Trophoblast cell (in vitro differentiated cells and primary cell): ENCODE measurements at regions not wholly inside any gene's neighbourhood (a gene's known extent, or its start where the extent isn't known, plus 50 kb on each side); places are given as distances from the start of the nearest gene placed in this dataset.

Experiments used
- DNase-seq, 2 donors: peaks; one replicate each; pipeline ENCODE4 v3.0.0-alpha.2; 2016
- H2AFZ ChIP-seq: 2 replicates; pipeline ENCODE4 v1.6.1; 2013; ENCODE audit warnings: low read length, moderate library complexity, mild to moderate bottlenecking; ENCODE audit not compliant: insufficient read depth, poor library complexity
- H2AK5ac ChIP-seq: 2 replicates; pipeline ENCODE4 v1.6.1; 2013; ENCODE audit warnings: mild to moderate bottlenecking, low read length
- H2BK120ac ChIP-seq: 2 replicates; pipeline ENCODE4 v1.6.1; 2013; ENCODE audit warnings: low read length, mild to moderate bottlenecking, moderate library complexity; ENCODE audit not compliant: insufficient read depth, poor library complexity
- H2BK12ac ChIP-seq: 2 replicates; pipeline ENCODE4 v1.6.1; 2013; ENCODE audit warnings: mild to moderate bottlenecking, low read length, moderate library complexity
- H2BK5ac ChIP-seq: 2 replicates; pipeline ENCODE4 v1.6.1; 2013; ENCODE audit warnings: low read length, low read depth, moderate library complexity, mild to moderate bottlenecking; ENCODE audit not compliant: poor library complexity
- H3K14ac ChIP-seq: 2 replicates; pipeline ENCODE4 v1.6.1; 2013; ENCODE audit warnings: mild to moderate bottlenecking, low read length
- H3K18ac ChIP-seq: 2 replicates; pipeline ENCODE4 v1.6.1; 2013; ENCODE audit warnings: mild to moderate bottlenecking, low read length
- H3K23ac ChIP-seq: 2 replicates; pipeline ENCODE4 v1.6.1; 2013; ENCODE audit warnings: low read length
- H3K27ac ChIP-seq: 2 replicates; pipeline ENCODE4 v1.5.1; 2013; ENCODE audit warnings: low read depth, mild to moderate bottlenecking, inconsistent platforms, low read length, moderate library complexity
- H3K27me3 ChIP-seq: 2 replicates; pipeline ENCODE4 v1.6.1; 2013; ENCODE audit warnings: inconsistent platforms, mild to moderate bottlenecking, low read length, moderate library complexity; ENCODE audit not compliant: insufficient read depth
- H3K36me3 ChIP-seq, 2 experiments: 1 replicate in 1 of 2; 2 replicates in 1 of 2; pipeline ENCODE4 v1.6.1; 2013; ENCODE audit warnings: low read length in 2 of 2, mild to moderate bottlenecking in 2 of 2, moderate library complexity in 1 of 2; ENCODE audit not compliant: insufficient read depth in 2 of 2, control insufficient read depth in 1 of 2
- H3K4ac ChIP-seq: 2 replicates; pipeline ENCODE4 v1.6.1; 2013; ENCODE audit warnings: low read depth, mild to moderate bottlenecking, low read length, moderate library complexity
- H3K4me1 ChIP-seq, 2 experiments: 1 replicate in 1 of 2; 2 replicates in 1 of 2; pipeline ENCODE4 v1.6.1; 2013; ENCODE audit warnings: low read length in 2 of 2, mild to moderate bottlenecking in 2 of 2, moderate library complexity in 1 of 2; ENCODE audit not compliant: insufficient read depth in 2 of 2, control insufficient read depth in 1 of 2
- H3K4me2 ChIP-seq: 2 replicates; pipeline ENCODE4 v1.6.1; 2013; ENCODE audit warnings: inconsistent platforms, mild to moderate bottlenecking, low read length, moderate library complexity
- H3K4me3 ChIP-seq: 2 replicates; pipeline ENCODE4 v1.5.1; 2013; ENCODE audit warnings: mild to moderate bottlenecking, low read depth, low read length, inconsistent platforms
- H3K79me1 ChIP-seq: one replicate; pipeline ENCODE4 v1.6.1; 2013; ENCODE audit warnings: low read length
- H3K79me2 ChIP-seq: 2 replicates; pipeline ENCODE4 v1.6.1; 2013; ENCODE audit warnings: low read length, mild to moderate bottlenecking; ENCODE audit not compliant: control insufficient read depth, insufficient read depth, poor library complexity
- H3K9ac ChIP-seq: 2 replicates; pipeline ENCODE4 v1.6.1; 2013; ENCODE audit warnings: mild to moderate bottlenecking, low read length
- H3K9me3 ChIP-seq: 2 replicates; pipeline ENCODE4 v1.6.1; 2013; ENCODE audit warnings: low read depth, mild to moderate bottlenecking, control low read depth, inconsistent platforms, low read length; ENCODE audit not compliant: insufficient read depth
- H4K12ac ChIP-seq: 2 replicates; pipeline ENCODE4 v1.6.1; 2013; ENCODE audit warnings: low read depth, mild to moderate bottlenecking, low read length, moderate library complexity
- H4K8ac ChIP-seq: 2 replicates; pipeline ENCODE4 v1.6.1; 2013; ENCODE audit warnings: low read depth, mild to moderate bottlenecking, low read length, moderate library complexity
- H4K91ac ChIP-seq: one replicate; pipeline ENCODE4 v1.6.1; 2013; ENCODE audit warnings: low read depth, mild to moderate bottlenecking, low read length, moderate library complexity
- WGBS: extraction: QIAGEN DNeasy Blood & Tissue Kit; methylation state at CpG from one replicate; pipeline ENCODE4 v1.1.7; 2013; ENCODE audit warnings: missing lambda C conversion rate; ENCODE audit not compliant: insufficient read length, insufficient coverage; ENCODE audit errors: extremely low coverage; 5-methylcytosine and 5-hydroxymethylcytosine counted together

GRCh38 chr7:131937868-131938267, 381.4 kb upstream of the PODXL start:
- Histone ChIP-seq H4K8ac (no peak overlapping the region), H3K23ac (no peak overlapping the region), H3K14ac (no peak overlapping the region), H3K79me2 (no peaks in the 10 kb centered on the region), H3K27me3 (no peaks in the 10 kb centered on the region), H2BK12ac (no peak overlapping the region), H3K4me3 (no peak overlapping the region), H2AK5ac (no peak overlapping the region), H3K27ac (no peak overlapping the region), H3K79me1 (no peaks in the 10 kb centered on the region), H3K9me3 (peaks cover 4% of the 10 kb centered on the region), H3K9ac (no peak overlapping the region), H3K18ac (no peak overlapping the region), H4K12ac (no peak overlapping the region), H3K36me3 (no peaks in the 10 kb centered on the region), H2BK120ac (no peak overlapping the region), H4K91ac (no peak overlapping the region), H2AFZ (no peak overlapping the region), H3K4me1 (no peaks in the 10 kb centered on the region), H2BK5ac (no peak overlapping the region), H3K4me2 (no peak overlapping the region), H3K4ac (no peak overlapping the region)
- no peak for DNase-seq
- no CpG with 5 or more reads among the region's 2 CpGs for whole genome bisulfite sequencing

- H2BK12ac ChIP-seq, result no peak overlapping the region
- H4K12ac ChIP-seq, result no peak overlapping the region
- no peaks in the 10 kb centered on the region for H3K79me2 ChIP-seq
These were observed 378.8 kb upstream of the PODXL start for GRCh38 chr7:131935180-131935579.

GRCh38 chr7:131934452-131934851, 378.0 kb upstream of the PODXL start:
- no peaks in the 10 kb centered on the region for H3K27me3 ChIP-seq
- no peaks in the 10 kb centered on the region for H3K36me3 ChIP-seq
- no peak overlapping the region for H3K4me2 ChIP-seq
- no peak overlapping the region for H3K23ac ChIP-seq
- H2AFZ ChIP-seq, result no peak overlapping the region
- H3K4ac ChIP-seq, result no peak overlapping the region
- H3K4me1 ChIP-seq, result no peaks in the 10 kb centered on the region
- H4K8ac ChIP-seq, result no peak overlapping the region
- no peaks in the 10 kb centered on the region for H3K79me1 ChIP-seq
- no peak overlapping the region for H2BK12ac ChIP-seq
- H3K4me3 ChIP-seq, result no peak overlapping the region
- no peak overlapping the region for H3K14ac ChIP-seq
- H3K18ac ChIP-seq, result no peak overlapping the region
- no peak overlapping the region for H2BK120ac ChIP-seq
- no peak overlapping the region for H2AK5ac ChIP-seq
- no peak overlapping the region for H4K12ac ChIP-seq
- no peak overlapping the region for H3K27ac ChIP-seq
- no peaks in the 10 kb centered on the region for H3K79me2 ChIP-seq
- H3K9ac ChIP-seq, result no peak overlapping the region
- no peak overlapping the region for H4K91ac ChIP-seq
- H2BK5ac ChIP-seq, result no peak overlapping the region
- DNase-seq, result no peak
- no peaks in the 10 kb centered on the region for H3K9me3 ChIP-seq
- no CpG with 5 or more reads among the region's 3 CpGs for WGBS

More at GRCh38 chr7:131935180-131935579, 378.8 kb upstream of the PODXL start:
- H3K27ac ChIP-seq, result no peak overlapping the region
- H3K23ac ChIP-seq, result no peak overlapping the region
- no peak overlapping the region for H3K14ac ChIP-seq
- no peak overlapping the region for H3K4me3 ChIP-seq
- no peak overlapping the region for H4K91ac ChIP-seq
- H3K9me3 ChIP-seq, result no peaks in the 10 kb centered on the region
- H4K8ac ChIP-seq, result no peak overlapping the region
- DNase-seq, result no peak
- no peak overlapping the region for H3K18ac ChIP-seq
- H2AK5ac ChIP-seq, result no peak overlapping the region
- H3K27me3 ChIP-seq, result no peaks in the 10 kb centered on the region
- no peak overlapping the region for H3K4ac ChIP-seq
- H2AFZ ChIP-seq, result no peak overlapping the region
- H3K79me1 ChIP-seq, result no peaks in the 10 kb centered on the region
- no peak overlapping the region for H2BK5ac ChIP-seq
- H3K4me1 ChIP-seq, result no peaks in the 10 kb centered on the region
- H3K36me3 ChIP-seq, result no peaks in the 10 kb centered on the region
- WGBS, result no CpG with 5 or more reads among the region's 3 CpGs
- no peak overlapping the region for H3K4me2 ChIP-seq
- H2BK120ac ChIP-seq, result no peak overlapping the region
- H3K9ac ChIP-seq, result no peak overlapping the region

GRCh38 chr7:131933751-131934289, 377.4 kb upstream of the PODXL start:
- no peak overlapping the region for H3K18ac ChIP-seq
- no peak overlapping the region for H3K4ac ChIP-seq
- no peak overlapping the region for H2BK12ac ChIP-seq
- H4K91ac ChIP-seq, result no peak overlapping the region
- H3K4me2 ChIP-seq, result no peak overlapping the region
- no peak overlapping the region for H2AK5ac ChIP-seq
- no peaks in the 10 kb centered on the region for H3K79me2 ChIP-seq
- DNase-seq, result no peak
- H3K4me3 ChIP-seq, result no peak overlapping the region
- H3K79me1 ChIP-seq, result no peaks in the 10 kb centered on the region
- no peaks in the 10 kb centered on the region for H3K4me1 ChIP-seq
- no peaks in the 10 kb centered on the region for H3K36me3 ChIP-seq
- H3K9ac ChIP-seq, result no peak overlapping the region
- H2AFZ ChIP-seq, result no peak overlapping the region
- H4K8ac ChIP-seq, result no peak overlapping the region
- H2BK5ac ChIP-seq, result no peak overlapping the region
- H3K27ac ChIP-seq, result no peak overlapping the region
- no peak overlapping the region for H4K12ac ChIP-seq
- no peak overlapping the region for H2BK120ac ChIP-seq
- no peaks in the 10 kb centered on the region for H3K9me3 ChIP-seq
- H3K27me3 ChIP-seq, result no peaks in the 10 kb centered on the region
- H3K14ac ChIP-seq, result no peak overlapping the region
- no peak overlapping the region for H3K23ac ChIP-seq
- WGBS, result no CpG with 5 or more reads among the region's 6 CpGs
